GM19324 (cell line): ENCODE measurements at regions not wholly inside any gene's neighbourhood (a gene's known extent, or its start where the extent isn't known, plus 50 kb on each side); places are given as distances from the start of the nearest gene placed in this dataset.

Experiments used
- ATAC-seq: cut with Tn5 transposase; IDR thresholded peaks from one replicate; pipeline ENCODE4 v1.9.1; 2021; ENCODE audit warnings: mild to moderate bottlenecking, moderate library complexity; ENCODE audit not compliant: unreplicated experiment, low FRiP score

- ATAC-seq: no peak
These were observed 167.7 kb downstream of the ANAPC1 start for GRCh38 chr2:111715987-111716904.

- ATAC-seq: no peak
These were observed 166.9 kb downstream of the ANAPC1 start for GRCh38 chr2:111716905-111717775.
